GM19397 (cell line): ENCODE measurements at regions not wholly inside any gene's neighbourhood (a gene's known extent, or its start where the extent isn't known, plus 50 kb on each side); places are given as distances from the start of the nearest gene placed in this dataset.

Experiments
- ATAC-seq: cut with Tn5 transposase; IDR thresholded peaks from one replicate; pipeline ENCODE4 v1.9.1; 2021; ENCODE audit warnings: mild to moderate bottlenecking, moderate library complexity; ENCODE audit not compliant: unreplicated experiment

GRCh38 chr12:98182821-98183220 lies 332.6 kb upstream of the TMPO start:
- ATAC-seq, result no peak

- ATAC-seq, result no peak
These were observed 329.8 kb upstream of the TMPO start for GRCh38 chr12:98185606-98186005.

GRCh38 chr12:98188650-98189077 lies 326.7 kb upstream of the TMPO start:
- ATAC-seq, result no peak

- no peak for ATAC-seq
These were observed 320.8 kb upstream of the TMPO start for GRCh38 chr12:98194591-98194990.

GRCh38 chr12:98198261-98198982 lies 317.0 kb upstream of the TMPO start:
- no peak for ATAC-seq

DNA sequence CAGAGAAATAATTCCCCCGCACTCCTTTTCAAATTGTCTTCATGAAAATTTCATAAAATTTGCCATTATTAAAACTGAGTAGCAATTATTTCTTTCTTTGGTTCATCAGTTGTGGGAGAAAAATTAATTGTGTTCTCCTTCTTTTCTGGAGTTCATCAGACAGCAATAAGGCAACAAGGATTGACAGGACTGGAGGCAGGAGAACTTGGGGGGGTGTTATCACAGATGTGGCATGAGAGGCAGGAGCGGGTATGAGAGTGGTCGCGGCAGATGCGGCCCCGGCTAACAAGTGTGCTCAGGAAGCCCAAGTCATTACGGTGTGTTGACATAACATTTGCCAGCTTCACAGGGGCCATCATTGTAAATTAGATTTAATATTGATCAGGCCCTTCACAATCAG lies 306.6 kb upstream of the TMPO start:
- no peak for ATAC-seq

- no peak for ATAC-seq
These were observed 303.3 kb upstream of the TMPO start for GRCh38 chr12:98211909-98212695.

- no peak for ATAC-seq
These were observed 301.8 kb upstream of the TMPO start for GRCh38 chr12:98213556-98213955.

DNA sequence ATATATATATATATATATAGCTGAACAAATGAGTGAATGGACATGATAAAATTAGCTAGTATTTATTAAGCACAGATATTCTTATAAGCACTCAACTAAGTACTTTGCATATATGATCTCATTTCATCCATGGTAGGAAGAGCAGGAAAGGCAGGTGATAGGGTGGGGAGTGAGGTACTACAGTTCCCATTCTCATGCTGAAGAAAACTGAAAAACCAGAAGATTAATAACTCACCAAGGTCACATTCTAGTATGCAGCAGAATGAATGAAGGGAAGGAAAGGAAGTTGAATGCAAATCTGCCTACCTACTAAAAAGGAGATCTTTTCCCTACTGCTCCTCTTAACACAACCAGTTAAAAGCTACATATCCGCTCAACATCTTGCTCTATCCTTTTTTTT lies 298.1 kb upstream of the TMPO start:
- no peak for ATAC-seq

GRCh38 chr12:98220636-98221035 lies 294.8 kb upstream of the TMPO start:
- no peak for ATAC-seq

DNA sequence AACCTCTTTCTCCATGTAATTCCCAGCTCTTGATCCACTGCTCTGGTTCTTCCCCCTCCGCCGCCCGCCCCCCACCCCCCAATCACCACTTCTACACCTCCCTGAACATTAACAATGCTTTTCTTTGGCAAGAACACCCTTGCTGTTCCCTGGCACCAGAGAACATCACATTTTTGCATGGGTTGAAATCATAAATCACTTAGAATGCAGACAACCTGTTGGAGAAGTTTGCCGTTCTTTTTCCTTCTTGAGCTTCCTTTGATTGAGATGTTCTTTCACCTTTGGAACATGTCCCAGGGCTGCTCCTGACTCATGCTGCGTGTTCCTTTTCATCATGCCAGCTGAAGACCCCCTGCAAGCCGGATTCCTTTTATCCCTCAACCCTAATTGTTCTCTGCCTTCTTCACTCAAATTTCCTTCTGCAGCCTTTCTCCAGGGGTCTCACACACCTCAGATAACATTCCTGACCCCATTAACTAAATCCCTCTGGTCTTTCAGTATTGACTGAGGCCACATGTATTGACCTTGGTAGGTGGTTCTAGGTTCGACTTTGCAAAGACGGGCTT lies 294.1 kb upstream of the TMPO start:
- no peak for ATAC-seq

DNA sequence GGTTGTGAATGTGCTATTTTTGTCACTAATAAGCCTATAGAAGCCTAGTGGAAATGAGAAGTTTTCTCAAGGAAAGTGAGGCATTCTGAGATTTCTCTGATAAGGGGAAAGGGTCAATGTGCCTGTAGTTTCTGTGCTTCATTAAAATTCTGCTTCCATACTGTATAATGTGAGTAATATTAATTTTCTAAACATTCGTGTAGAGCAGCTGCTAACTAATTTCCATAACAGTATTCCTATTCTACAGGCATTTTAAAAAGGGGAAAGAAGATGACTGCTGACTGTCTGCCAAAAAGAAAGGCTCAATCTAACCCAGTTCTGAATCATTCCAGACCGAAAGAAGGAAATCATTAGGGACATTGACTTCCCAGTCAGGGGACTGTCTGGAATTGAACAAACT lies 293.3 kb upstream of the TMPO start:
- ATAC-seq, result no peak

GRCh38 chr12:98224584-98225221 lies 290.7 kb upstream of the TMPO start:
- ATAC-seq, result peak; percentile 80

DNA sequence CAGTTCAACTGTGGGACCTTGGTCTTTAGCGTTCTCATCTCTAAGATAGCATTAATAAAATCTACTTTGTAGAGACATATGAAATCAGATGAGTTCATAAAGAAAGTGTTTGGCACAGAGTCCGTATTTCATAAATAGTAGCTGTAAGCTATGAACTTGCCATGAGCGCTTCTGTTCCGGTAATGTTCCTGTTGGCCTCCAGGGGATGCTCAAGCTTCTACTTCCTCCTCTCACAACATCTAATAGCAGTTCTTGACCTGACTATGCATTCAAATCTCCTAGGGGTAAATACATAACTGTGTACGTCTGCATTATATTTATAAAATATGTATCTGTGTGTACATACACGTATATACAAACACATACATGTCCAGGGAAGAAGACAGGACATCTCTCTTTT lies 288.2 kb upstream of the TMPO start:
- no peak for ATAC-seq

- no peak for ATAC-seq
These were observed 286.5 kb upstream of the TMPO start for GRCh38 chr12:98228683-98229539.

DNA sequence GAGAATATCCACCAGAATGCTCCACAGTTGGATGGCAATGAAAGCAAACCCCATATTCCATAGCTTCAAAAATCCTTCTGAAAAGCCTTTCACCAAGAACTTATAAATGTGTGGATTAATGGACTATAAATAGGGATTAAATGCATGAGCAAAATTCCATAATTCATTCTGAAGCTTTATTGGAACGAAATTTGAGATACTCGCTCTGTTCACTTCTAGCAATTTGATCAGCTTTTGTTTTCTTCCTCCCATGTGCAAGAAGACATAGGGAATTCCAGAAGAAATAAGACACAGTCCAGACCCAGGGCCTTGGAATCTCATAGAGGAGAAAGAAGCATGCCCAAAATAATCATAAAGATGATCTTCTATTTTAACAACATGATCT lies 285.9 kb upstream of the TMPO start:
- ATAC-seq, result no peak

DNA sequence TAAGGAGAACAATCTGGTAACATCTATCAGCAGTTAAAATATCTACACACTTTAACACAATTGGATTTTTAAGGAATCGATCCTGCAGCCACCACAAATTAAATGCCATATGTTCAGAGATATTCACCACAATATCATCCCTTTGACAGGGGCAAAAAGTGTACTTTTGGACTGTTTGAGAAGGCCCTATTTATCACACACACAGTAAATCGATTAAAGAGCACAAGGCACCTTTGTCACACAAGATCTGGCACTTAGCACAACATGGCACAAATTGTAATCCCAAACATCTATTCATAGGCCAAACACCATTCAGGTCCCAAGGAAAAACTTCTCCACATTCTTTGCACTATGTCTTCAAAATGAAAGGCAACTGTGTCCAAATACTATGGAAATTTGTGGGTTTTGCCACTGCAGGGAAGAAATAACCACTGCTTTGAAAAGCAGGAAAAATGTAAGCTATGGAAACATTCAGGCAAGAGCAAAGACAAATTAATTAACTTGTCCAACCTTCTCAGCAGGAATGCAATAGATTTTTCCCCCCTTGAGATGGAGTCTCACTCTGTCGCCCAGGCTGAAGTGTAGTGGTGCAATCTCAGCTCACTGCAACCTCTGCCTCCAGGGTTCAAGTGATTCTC lies 282.5 kb upstream of the TMPO start:
- ATAC-seq, result no peak

DNA sequence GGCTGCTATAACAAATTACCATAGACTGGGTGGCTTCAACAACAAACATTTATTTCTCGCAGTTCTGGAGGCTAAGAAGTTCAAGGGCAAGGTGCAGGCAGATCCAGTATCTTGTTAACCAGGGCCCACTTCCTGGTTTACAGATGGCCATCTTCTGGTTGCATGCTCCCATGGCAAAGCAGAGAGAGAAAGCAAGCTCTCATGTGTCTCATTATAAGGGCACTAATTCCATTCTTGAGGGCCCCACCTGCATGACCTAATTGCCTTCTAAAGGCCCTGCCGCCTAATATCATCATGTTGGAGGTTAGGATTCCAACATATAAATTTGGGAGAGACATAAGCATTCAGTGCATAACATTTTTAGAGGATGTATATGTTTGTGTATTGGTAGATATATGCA lies 280.1 kb upstream of the TMPO start:
- no peak for ATAC-seq

- ATAC-seq, result no peak
These were observed 276.8 kb upstream of the TMPO start for GRCh38 chr12:98238515-98239130.

DNA sequence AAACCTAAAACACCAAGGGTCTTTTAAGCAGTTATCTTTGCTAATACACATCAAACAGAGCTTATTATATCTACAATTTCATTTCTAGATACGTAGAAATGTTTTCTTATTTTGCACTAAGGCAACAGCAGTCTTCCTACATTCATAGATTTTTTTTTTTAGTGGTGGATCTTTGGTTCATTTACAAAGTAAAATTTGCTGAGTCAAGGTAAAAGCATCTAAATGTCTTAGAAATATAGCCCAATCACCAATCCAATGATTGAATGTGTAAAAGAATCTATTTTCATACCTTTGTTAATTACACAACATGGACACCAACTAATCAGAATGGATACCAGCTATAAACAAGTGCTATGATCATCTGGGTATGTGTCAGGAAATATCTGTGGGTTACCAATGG lies 272.2 kb upstream of the TMPO start:
- no peak for ATAC-seq
